ENCODE measurements at regions not wholly inside any gene's neighbourhood (a gene's known extent, or its start where the extent isn't known, plus 50 kb on each side); places are given as distances from the start of the nearest gene placed in this dataset.

GRCh38 chr1:239733995-239734394 is 347.6 kb downstream of the CHRM3 start:
- DNase-seq (ENCODE audit: low read depth), result no peak

- no peak for DNase-seq (ENCODE audit: low read depth)
Measured at GRCh38 chr1:239735111-239735510, 348.7 kb downstream of the CHRM3 start.

- no peak for DNase-seq (ENCODE audit: low read depth)
Measured at GRCh38 chr1:239736479-239736878, 350.1 kb downstream of the CHRM3 start.

GRCh38 chr1:239739375-239739774 is 352.3 kb upstream of the FMN2 start:
- DNase-seq (ENCODE audit: low read depth), result no peak

GRCh38 chr1:239739919-239740318 is 351.8 kb upstream of the FMN2 start:
- no peak for DNase-seq (ENCODE audit: low read depth)

- DNase-seq (ENCODE audit: low read depth), result no peak
Measured at GRCh38 chr1:239742416-239743109, 349.1 kb upstream of the FMN2 start.

GRCh38 chr1:239744851-239745250 is 346.8 kb upstream of the FMN2 start:
- no peak for DNase-seq (ENCODE audit: low read depth)

- no peak for DNase-seq (ENCODE audit: low read depth)
Measured at GRCh38 chr1:239755107-239755912, 336.4 kb upstream of the FMN2 start.

GRCh38 chr1:239757716-239758115 is 334.0 kb upstream of the FMN2 start:
- DNase-seq (ENCODE audit: low read depth), result no peak

GRCh38 chr1:239758756-239759155 is 332.9 kb upstream of the FMN2 start:
- DNase-seq (ENCODE audit: low read depth), result no peak

GRCh38 chr1:239761509-239761908 is 330.2 kb upstream of the FMN2 start:
- no peak for DNase-seq (ENCODE audit: low read depth)

- DNase-seq (ENCODE audit: low read depth), result no peak
Measured at GRCh38 chr1:239763850-239764249, 327.8 kb upstream of the FMN2 start.

- DNase-seq (ENCODE audit: low read depth), result no peak
Measured at GRCh38 chr1:239764546-239764945, 327.1 kb upstream of the FMN2 start.

GRCh38 chr1:239765163-239765562 is 326.5 kb upstream of the FMN2 start:
- DNase-seq (ENCODE audit: low read depth), result no peak

GRCh38 chr1:239771550-239771949 is 320.1 kb upstream of the FMN2 start:
- DNase-seq (ENCODE audit: low read depth), result no peak

- no peak for DNase-seq (ENCODE audit: low read depth)
Measured at GRCh38 chr1:239772446-239772845, 319.2 kb upstream of the FMN2 start.

- DNase-seq (ENCODE audit: low read depth), result no peak
Measured at GRCh38 chr1:239775466-239775865, 316.2 kb upstream of the FMN2 start.

GRCh38 chr1:239778208-239778813 is 313.4 kb upstream of the FMN2 start:
- no peak for DNase-seq (ENCODE audit: low read depth)

GRCh38 chr1:239779962-239780361 is 311.7 kb upstream of the FMN2 start:
- DNase-seq (ENCODE audit: low read depth), result no peak

- DNase-seq (ENCODE audit: low read depth), result no peak
Measured at GRCh38 chr1:239784896-239785295, 306.8 kb upstream of the FMN2 start.

- DNase-seq (ENCODE audit: low read depth), result no peak
Measured at GRCh38 chr1:239785576-239785975, 306.1 kb upstream of the FMN2 start.

GRCh38 chr1:239786464-239786863 is 305.2 kb upstream of the FMN2 start:
- no peak for DNase-seq (ENCODE audit: low read depth)

GRCh38 chr1:239792157-239792556 is 299.5 kb upstream of the FMN2 start:
- DNase-seq (ENCODE audit: low read depth), result no peak

All from amniotic epithelial cell (primary cell).